GM04504 (cell line): ENCODE measurements at regions not wholly inside any gene's neighbourhood (a gene's known extent, or its start where the extent isn't known, plus 50 kb on each side); places are given as distances from the start of the nearest gene placed in this dataset.

Source experiments
- DNase-seq: peaks from one replicate; pipeline ENCODE4 v3.0.0-alpha.2; 2012; ENCODE audit warnings: low read depth

- DNase-seq: peak; percentile 3
These were observed 282.5 kb upstream of the STT3B start for GRCh38 chr3:31250116-31250777.

DNA sequence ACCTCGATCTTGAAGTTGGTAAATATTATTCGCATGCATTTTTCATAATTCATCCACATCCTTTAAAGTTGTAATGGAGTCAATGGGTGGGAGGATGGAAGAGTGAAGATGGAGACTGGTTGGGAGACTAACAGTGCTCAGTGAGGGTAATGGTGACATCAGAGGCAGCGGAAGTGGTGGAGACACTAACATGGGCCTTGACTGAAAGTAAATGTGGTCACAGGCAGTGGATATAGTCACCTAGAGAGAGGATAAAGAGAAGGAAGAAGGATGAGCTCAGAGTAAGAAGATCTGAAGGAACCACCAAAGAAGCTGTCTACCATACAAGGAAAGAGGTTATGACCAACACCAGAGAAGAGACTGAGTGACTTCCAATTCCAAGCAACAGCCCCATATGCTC, 281.6 kb upstream of the STT3B start:
- no peak for DNase-seq

DNA sequence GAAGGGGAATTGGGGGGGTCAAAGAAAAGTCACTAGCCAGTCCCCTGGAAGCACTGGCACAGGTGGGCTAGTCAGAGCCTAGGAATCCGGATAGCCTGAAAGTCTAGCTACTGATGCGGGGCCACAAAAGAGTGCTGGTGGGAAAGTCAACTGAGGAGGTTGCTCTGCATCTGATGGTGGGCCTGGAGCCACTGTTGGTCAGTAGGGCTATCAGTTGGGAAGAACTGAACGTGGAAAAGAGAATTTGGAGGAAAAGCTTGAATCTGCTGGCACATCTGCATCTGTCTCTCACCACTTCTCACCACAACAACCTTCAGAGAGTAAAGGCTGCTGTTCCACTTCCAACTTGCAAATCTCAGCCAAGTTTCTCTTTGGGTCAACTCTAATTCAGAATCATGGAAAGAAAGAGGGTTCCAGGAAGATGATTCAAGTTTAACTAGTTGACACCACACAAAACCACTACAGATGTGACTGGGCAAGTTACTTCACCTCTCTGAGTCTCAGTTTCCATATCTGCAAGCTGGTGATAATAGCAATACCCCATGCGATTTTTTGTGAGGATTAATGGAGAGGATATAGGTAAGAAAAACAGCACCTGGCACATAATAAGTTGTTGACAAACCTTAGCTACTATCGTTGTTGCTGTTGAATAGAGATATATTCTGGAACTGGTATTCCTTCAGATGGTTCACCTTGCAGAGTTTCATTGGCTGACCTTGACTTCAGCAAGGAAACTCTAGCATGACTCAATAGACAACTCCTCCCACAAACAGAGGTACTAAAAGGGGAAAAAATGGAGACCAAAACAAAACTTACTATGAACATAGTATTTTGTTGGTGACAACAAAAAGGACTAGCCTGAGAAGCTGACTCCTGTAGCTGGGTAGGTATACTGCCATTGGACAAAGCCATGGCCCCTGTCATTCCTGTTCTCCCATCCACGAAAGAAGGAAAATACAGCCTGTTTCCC, 280.2 kb upstream of the STT3B start:
- DNase-seq: no peak

- DNase-seq: no peak
These were observed 278.9 kb upstream of the STT3B start for GRCh38 chr3:31253782-31254181.

DNA sequence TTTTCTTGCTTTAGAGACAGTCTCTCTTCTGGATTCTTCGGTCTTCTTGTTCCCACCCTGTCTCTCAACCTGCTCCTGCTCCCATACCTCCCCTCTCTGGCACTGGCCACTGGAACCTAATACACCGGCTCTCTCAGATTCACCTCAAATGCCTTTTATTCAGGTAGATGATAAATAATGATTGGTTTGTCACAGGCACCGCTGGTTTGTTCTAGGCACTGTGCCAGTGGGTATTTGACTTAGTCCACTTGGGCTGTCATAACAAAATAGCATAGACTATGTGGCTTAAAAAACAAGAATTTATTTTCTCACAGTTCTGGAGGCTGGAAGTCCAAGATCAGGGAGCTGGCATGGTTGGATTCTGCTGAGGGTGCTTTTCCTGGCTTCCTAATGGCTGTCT, 278.2 kb upstream of the STT3B start:
- no peak for DNase-seq

DNA sequence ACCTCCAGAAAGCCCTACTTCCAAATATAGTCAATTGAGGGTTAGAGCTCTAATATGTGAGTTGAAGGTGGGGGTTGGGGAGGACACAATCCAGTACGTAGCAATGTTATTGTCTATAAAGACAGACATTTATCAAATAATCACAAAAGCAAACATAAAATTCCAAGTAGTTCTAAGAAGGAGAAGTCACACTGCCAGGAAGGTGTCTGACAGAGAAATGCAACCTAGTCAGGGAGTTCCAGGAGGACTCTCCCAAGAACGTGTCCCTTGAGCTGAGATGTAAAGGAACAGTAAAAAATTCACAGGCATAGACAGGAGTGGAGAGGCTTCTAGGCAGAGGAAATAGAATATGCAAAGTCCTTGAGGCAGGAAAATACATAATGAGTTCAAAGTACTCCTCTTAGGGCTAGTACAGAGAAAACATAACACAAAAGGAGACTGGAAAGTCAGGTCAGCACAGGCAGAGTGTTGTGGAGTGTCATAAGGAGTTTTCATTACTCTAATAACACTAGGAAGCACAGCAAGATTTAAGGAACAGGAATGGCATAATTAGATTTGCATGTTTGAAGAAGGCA, 277.6 kb upstream of the STT3B start:
- no peak for DNase-seq

DNA sequence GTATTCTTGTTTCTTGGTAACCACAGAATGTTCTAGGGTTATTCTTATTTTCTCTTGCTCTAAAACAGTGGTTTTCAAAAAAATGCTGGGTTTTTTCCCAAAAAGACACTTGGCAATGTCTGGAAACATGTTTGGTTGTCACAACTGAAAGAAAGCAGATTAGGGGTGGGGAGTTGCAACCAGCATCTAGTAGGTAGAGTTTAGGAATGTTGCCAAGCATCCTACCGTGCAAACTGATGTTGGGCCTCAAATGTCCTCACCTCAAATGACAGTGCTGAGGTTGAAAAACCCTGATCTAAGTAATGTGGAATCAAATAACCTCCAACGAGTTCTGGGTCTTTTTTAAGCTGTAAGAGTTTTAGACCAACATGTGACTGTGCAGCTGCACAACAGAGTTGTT, 270.5 kb upstream of the STT3B start:
- DNase-seq: no peak

GRCh38 chr3:31263897-31264296, 268.8 kb upstream of the STT3B start:
- no peak for DNase-seq

- no peak for DNase-seq
These were observed 266.9 kb upstream of the STT3B start for GRCh38 chr3:31265646-31266428.

GRCh38 chr3:31268868-31269267, 263.9 kb upstream of the STT3B start:
- no peak for DNase-seq

DNA sequence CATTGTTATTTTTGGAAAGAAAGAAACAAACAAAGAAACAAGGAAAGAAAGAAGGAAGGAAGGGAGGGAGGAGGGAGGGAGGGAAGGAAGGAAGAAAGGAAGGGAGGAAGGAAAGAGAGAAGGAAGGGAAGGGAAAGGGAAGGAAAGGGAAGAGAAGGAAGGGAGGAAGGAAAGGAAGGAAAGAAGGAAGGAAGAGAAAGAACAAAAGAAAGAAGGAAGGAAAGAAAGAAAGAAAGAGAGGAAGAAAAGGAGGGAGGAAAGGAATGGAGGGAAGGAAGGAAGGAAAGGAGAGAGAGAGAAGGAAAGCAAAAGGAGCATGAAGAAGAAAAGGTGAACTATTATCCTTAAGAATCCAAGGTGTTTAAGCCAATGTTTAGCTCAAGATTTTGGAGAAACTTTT, 262.7 kb upstream of the STT3B start:
- no peak for DNase-seq

GRCh38 chr3:31274326-31275024, 258.2 kb upstream of the STT3B start:
- no peak for DNase-seq

DNA sequence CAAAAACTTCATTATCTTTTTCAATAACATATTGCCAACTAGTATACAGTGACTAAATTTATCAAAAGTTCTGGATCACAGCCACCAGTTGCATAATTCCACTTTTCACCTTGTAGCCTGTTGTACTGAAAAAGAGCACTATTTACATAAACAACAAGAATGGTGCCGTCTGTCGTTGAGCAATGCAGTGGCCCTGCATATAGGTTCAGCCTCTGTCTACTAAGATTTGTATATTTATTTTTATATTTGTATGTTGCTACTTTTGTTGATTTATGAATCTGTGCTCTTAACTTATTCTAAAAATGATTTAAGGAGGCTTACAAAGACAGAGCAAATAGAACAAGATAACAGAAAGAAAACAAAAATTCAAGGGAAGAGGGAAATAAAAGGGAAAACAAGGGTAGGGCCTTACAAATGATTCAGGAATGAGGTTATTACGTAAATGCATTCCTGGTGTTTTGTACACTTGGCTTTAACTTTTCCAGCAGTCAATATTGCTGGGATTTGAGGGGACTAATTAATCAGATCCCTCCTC, 257.6 kb upstream of the STT3B start:
- DNase-seq: peak; percentile 17

GRCh38 chr3:31275583-31275982, 257.1 kb upstream of the STT3B start:
- DNase-seq: no peak

DNA sequence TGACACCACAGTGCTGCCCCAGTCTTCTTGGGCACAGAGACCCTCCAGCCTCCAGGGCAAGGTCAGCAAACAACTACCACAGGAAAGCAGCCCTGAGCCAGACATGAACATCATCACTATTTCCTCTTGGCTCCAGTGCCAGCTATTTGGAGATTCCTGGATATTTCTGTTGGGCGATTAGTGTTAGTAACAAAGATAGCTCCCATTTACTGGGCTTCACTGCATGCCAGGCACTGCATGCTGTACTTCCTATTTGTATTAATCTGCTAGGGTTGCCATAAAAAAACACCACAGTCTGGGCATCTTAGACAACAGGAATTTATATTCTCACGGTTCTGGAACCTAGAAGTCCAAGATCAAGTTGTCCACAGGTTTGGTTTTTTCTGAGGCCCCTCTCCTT, 255.1 kb upstream of the STT3B start:
- peak; percentile 1 for DNase-seq

DNA sequence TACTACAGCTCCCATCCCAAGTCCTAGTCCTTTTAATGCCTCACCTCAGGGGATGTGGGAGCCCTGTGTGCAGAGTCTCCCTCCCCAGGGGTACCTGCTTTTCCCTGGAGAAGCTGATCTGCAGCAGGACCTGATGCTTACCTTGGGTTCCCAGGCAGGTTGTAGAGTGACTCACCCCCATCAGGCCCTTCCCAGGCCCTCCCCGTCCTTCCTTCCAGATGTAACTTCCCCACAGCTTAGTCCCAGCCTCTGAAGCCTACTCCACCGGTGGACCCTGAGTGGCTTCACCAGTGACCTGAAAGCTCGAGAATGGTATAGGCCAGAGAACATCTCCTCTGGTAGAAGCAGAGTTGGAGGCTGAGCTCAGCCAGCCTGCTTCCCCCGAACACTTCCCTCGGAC, 254.2 kb upstream of the STT3B start:
- no peak for DNase-seq

DNA sequence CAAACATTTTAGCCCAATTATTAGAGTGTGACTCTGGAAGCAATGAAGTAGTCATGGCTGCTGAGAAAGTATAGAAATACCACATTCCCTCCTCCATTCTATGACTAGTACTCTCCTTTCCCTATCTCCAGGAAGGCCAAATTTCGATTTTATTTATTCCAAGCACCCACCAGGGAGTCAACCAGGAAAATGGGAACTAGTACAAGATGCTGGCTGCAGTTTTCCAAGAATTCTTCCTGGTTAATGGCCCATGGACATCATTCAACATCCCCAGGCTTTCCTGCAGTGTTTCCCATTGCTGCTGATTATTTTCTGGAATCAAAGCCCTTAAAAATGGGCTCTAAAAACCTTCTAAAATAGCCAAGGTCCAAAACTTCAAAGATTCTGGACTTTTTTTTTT, 247.9 kb upstream of the STT3B start:
- no peak for DNase-seq

DNA sequence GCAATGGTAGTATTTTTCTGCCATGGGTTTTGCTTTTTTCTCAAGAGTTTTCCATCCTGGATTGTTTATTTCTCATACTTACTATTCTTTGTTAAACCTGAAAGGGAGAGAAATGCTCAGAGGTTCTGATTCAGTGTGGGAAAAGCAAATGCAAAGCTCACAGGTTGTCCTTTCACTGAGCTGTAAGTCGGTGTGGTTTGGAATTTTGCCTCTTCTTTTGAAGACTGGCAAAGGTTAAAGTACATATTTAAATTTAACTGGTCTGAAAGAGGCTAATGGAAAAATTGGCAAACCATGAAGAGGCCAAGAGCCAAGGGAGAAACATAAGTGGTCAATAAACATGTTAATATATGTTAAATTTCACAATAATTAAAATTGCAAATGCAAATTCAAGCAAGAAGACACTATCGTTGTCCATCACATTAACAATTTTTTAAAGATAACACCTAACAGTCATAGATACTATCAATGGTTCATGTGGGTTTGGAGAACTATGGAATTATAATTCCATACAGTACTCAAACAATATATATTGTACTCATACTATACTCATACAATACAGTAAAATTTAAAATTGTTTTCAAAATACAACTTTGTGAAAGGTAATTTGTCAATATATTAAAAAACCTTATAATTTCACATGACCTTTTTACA, 246.8 kb upstream of the STT3B start:
- no peak for DNase-seq

DNA sequence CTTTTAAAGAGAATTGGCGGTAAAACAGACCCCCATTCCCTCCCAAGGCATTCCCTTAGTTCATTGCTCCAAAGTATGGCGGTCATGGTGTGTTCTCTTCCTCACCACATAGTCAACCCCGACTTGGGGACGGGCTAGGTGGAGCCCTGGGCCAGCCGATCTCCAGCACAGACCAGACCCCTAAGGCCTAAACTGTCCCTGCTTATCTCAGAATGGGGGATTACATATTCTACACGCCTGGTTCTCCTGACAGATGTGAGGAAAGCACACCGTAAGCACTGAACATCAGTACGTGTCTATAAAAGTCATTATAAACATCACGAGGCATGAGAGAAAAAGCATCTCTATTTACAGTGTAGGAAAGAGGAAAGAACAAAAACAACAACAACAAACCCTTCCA, 244.5 kb upstream of the STT3B start:
- no peak for DNase-seq

GRCh38 chr3:31288641-31289100, 244.1 kb upstream of the STT3B start:
- DNase-seq: no peak

DNA sequence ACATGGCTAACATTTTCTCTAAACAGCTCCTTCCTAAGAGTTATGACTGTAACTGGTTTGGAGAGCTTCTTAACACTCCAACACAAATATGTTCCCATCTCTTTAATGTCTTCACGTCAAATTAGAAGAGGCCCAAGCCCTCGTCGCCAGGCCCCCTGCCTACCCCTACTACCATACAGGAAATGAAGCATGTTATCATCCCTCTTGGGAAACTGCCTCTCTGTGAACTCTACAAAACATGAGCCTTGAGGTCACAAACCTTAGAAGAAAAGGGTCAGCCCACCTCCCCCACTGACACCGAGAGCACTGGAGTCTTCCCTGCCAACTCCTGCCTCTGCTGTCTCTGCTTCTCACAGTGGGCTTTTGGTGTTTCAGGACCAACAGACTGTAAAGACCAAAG, 243.1 kb upstream of the STT3B start:
- no peak for DNase-seq
